CD8-positive, alpha-beta memory T cell (primary cell): ENCODE measurements at regions not wholly inside any gene's neighbourhood (a gene's known extent, or its start where the extent isn't known, plus 50 kb on each side); places are given as distances from the start of the nearest gene placed in this dataset.
A peak's percentile ranks its signal among the peaks of the same experiment; 100 is the strongest.

ENCODE experiments used
- CTCF ChIA-PET: fragments of 350-600 bp; sonication (Branson Sonifier 250); formaldehyde crosslinking; loops from one replicate; lab custom pipeline; 2021; ENCODE audit warnings: antibody characterized with exemption; lab: Charles Lee
- POLR2A ChIA-PET: fragments of 350-600 bp; sonication (Branson Sonifier 250); formaldehyde crosslinking; loops from one replicate; lab custom pipeline; 2021; ENCODE audit warnings: antibody characterized with exemption; lab: Charles Lee
- DNase-seq, 5 donors: peaks; one replicate each; pipeline versions ENCODE4 v3.0.0 to v3.0.0-alpha.2; 2020 to 2022; ENCODE audit warnings: mixed read lengths in 1 of 5
- H3K27ac ChIP-seq: one replicate; pipeline ENCODE4 v1.7.0; 2013; ENCODE audit warnings: low read depth, mild to moderate bottlenecking, low read length, moderate library complexity
- H3K27me3 ChIP-seq: 2 replicates; pipeline ENCODE4 v1.7.0; 2013; ENCODE audit warnings: low read length, mild to moderate bottlenecking; ENCODE audit not compliant: insufficient read depth, poor library complexity, severe bottlenecking
- H3K36me3 ChIP-seq: 2 replicates; pipeline ENCODE4 v1.7.0; 2013; ENCODE audit warnings: mild to moderate bottlenecking, low read length, moderate library complexity; ENCODE audit not compliant: insufficient read depth
- H3K4me1 ChIP-seq: 2 replicates; pipeline ENCODE4 v1.7.0; 2013; ENCODE audit warnings: mild to moderate bottlenecking, low read length, moderate library complexity; ENCODE audit not compliant: insufficient read depth
- H3K4me3 ChIP-seq: 2 replicates; pipeline ENCODE4 v1.7.0; 2013; ENCODE audit warnings: mild to moderate bottlenecking, low read length
- H3K9me3 ChIP-seq: 2 replicates; pipeline ENCODE4 v1.7.0; 2013; ENCODE audit warnings: mild to moderate bottlenecking, low read length
- H3K27ac Mint-ChIP-seq, 8 donors: one replicate each; pipeline ENCODE4 v1.8.0; 2020 to 2021; ENCODE audit warnings: mixed read lengths in 8 of 8, mild to moderate bottlenecking in 6 of 8, inconsistent platforms in 3 of 8, moderate library complexity in 3 of 8
- H3K27me3 Mint-ChIP-seq, 2 donors: one replicate each; pipeline ENCODE4 v1.8.0; 2020 to 2021; ENCODE audit warnings: mixed read lengths in 2 of 2, mild to moderate bottlenecking in 1 of 2, moderate library complexity in 1 of 2
- H3K36me3 Mint-ChIP-seq, 3 donors: one replicate each; pipeline ENCODE4 v1.8.0; 2020 to 2021; ENCODE audit warnings: mixed read lengths in 3 of 3, inconsistent platforms in 1 of 3, mild to moderate bottlenecking in 1 of 3
- H3K4me1 Mint-ChIP-seq, 3 donors: one replicate each; pipeline ENCODE4 v1.8.0; 2020 to 2021; ENCODE audit warnings: mixed read lengths in 3 of 3, inconsistent platforms in 1 of 3, mild to moderate bottlenecking in 1 of 3
- H3K4me3 Mint-ChIP-seq, 7 donors: one replicate each; pipeline ENCODE4 v1.8.0; 2020 to 2021; ENCODE audit warnings: mixed read lengths in 7 of 7, mild to moderate bottlenecking in 6 of 7, moderate library complexity in 4 of 7, inconsistent platforms in 2 of 7
- H3K9me3 Mint-ChIP-seq, 5 donors: one replicate each; pipeline ENCODE4 v1.8.0; 2020 to 2022; ENCODE audit warnings: mixed read lengths in 5 of 5, mild to moderate bottlenecking in 3 of 5, moderate library complexity in 2 of 5, inconsistent platforms in 1 of 5

GRCh38 chr17:62892061-62892675 lies 73.9 kb upstream of the TANC2 start:
- H3K27ac Mint-ChIP-seq, result peak overlapping the region in 5 of 8 donors; percentile 30 to 93 (median 80)
- Histone ChIP-seq H3K27ac (no peak overlapping the region), H3K9me3 (no peaks in the 10 kb centered on the region), H3K36me3 (no peaks in the 10 kb centered on the region), H3K4me3 (no peak overlapping the region), H3K4me1 (no peaks in the 10 kb centered on the region), H3K27me3 (no peaks in the 10 kb centered on the region)
- H3K9me3 Mint-ChIP-seq, result peaks cover 0 to 10% (median 3%) of the 10 kb centered on the region in 5 donors
- ChIA-PET CTCF (no interaction called here), POLR2A (no interaction called here)
- peak overlapping the region in 1 of 7 donors; percentile 53 for H3K4me3 Mint-ChIP-seq
- H3K27me3 Mint-ChIP-seq, result peaks cover 4 to 22% of the 10 kb centered on the region in 2 donors
- no peak for DNase-seq
- peaks cover 5 to 9% (median 8%) of the 10 kb centered on the region in 3 donors for H3K4me1 Mint-ChIP-seq
- peaks cover 0 to 4% (median 0%) of the 10 kb centered on the region in 3 donors for H3K36me3 Mint-ChIP-seq

GRCh38 chr17:62891659-62892058 lies 74.4 kb upstream of the TANC2 start:
- DNase-seq, result no peak
- Histone ChIP-seq H3K4me1 (no peaks in the 10 kb centered on the region), H3K36me3 (no peaks in the 10 kb centered on the region), H3K27me3 (no peaks in the 10 kb centered on the region), H3K9me3 (no peaks in the 10 kb centered on the region), H3K4me3 (no peak overlapping the region), H3K27ac (no peak overlapping the region)
- CTCF ChIA-PET, result no interaction called here
- Mint-ChIP-seq H3K36me3 (peaks cover 0 to 4% (median 0%) of the 10 kb centered on the region in 3 donors), H3K9me3 (peaks cover 0 to 10% (median 3%) of the 10 kb centered on the region in 5 donors), H3K27ac (peak overlapping the region in 3 of 8 donors; percentile 38 to 86 (median 75)), H3K4me1 (peaks cover 5 to 9% (median 8%) of the 10 kb centered on the region in 3 donors), H3K27me3 (peaks cover 4 to 22% of the 10 kb centered on the region in 2 donors), H3K4me3 (no peak overlapping the region)
- POLR2A ChIA-PET, result no interaction called here

- H3K27me3 ChIP-seq, result no peaks in the 10 kb centered on the region
- CTCF ChIA-PET, result interaction anchor here (1.0 kb wide), 1 partner anchor 10 kb away, joined by 3 read pairs; no protein-coding TSS in a partner anchor
Observed at GRCh38 chr17:62888765-62889164, 77.3 kb upstream of the TANC2 start.

GRCh38 chr17:62888148-62888547 lies 77.9 kb upstream of the TANC2 start:
- CTCF ChIA-PET, result interaction anchor here (1.0 kb wide), 1 partner anchor 11 kb away, joined by 3 read pairs; no protein-coding TSS in a partner anchor

More at GRCh38 chr17:62888765-62889164, 77.3 kb upstream of the TANC2 start:
- H3K4me1 ChIP-seq, result no peaks in the 10 kb centered on the region
- POLR2A ChIA-PET, result no interaction called here
- H3K36me3 Mint-ChIP-seq, result peaks cover 0 to 4% (median 0%) of the 10 kb centered on the region in 3 donors
- H3K36me3 ChIP-seq, result no peaks in the 10 kb centered on the region
- peaks cover 5 to 9% (median 8%) of the 10 kb centered on the region in 3 donors for H3K4me1 Mint-ChIP-seq
- no peak overlapping the region for H3K27ac Mint-ChIP-seq
- H3K27me3 Mint-ChIP-seq, result peaks cover under 1 to 26% of the 10 kb centered on the region in 2 donors
- DNase-seq, result no peak
- no peak overlapping the region for H3K4me3 Mint-ChIP-seq
- no peak overlapping the region for H3K4me3 ChIP-seq
- H3K9me3 ChIP-seq, result no peaks in the 10 kb centered on the region
- no peak overlapping the region for H3K27ac ChIP-seq
- peaks cover 0 to 10% (median 3%) of the 10 kb centered on the region in 5 donors for H3K9me3 Mint-ChIP-seq

GRCh38 chr17:62887437-62887836 lies 78.6 kb upstream of the TANC2 start:
- Histone ChIP-seq H3K9me3 (no peaks in the 10 kb centered on the region), H3K27ac (no peak overlapping the region), H3K27me3 (no peaks in the 10 kb centered on the region), H3K4me3 (no peak overlapping the region), H3K4me1 (no peaks in the 10 kb centered on the region), H3K36me3 (no peaks in the 10 kb centered on the region)
- no peak overlapping the region for H3K4me3 Mint-ChIP-seq
- peaks cover 0 to 26% of the 10 kb centered on the region in 2 donors for H3K27me3 Mint-ChIP-seq
- CTCF ChIA-PET, result no interaction called here
- DNase-seq, result no peak
- POLR2A ChIA-PET, result no interaction called here
- peaks cover under 1 to 1% (median 1%) of the 10 kb centered on the region in 3 donors for H3K4me1 Mint-ChIP-seq
- no peak overlapping the region for H3K27ac Mint-ChIP-seq
- H3K9me3 Mint-ChIP-seq, result peaks cover 0 to 10% (median 3%) of the 10 kb centered on the region in 5 donors
- peaks cover 0 to 4% (median 0%) of the 10 kb centered on the region in 3 donors for H3K36me3 Mint-ChIP-seq

More at GRCh38 chr17:62888148-62888547, 77.9 kb upstream of the TANC2 start:
- no peaks in the 10 kb centered on the region for H3K9me3 ChIP-seq
- H3K27me3 ChIP-seq, result no peaks in the 10 kb centered on the region
- Mint-ChIP-seq H3K4me1 (peaks cover 5 to 8% (median 8%) of the 10 kb centered on the region in 3 donors), H3K27ac (no peak overlapping the region), H3K4me3 (no peak overlapping the region), H3K27me3 (peaks cover 0 to 26% of the 10 kb centered on the region in 2 donors), H3K9me3 (peaks cover 0 to 10% (median 3%) of the 10 kb centered on the region in 5 donors), H3K36me3 (peaks cover 0 to 4% (median 0%) of the 10 kb centered on the region in 3 donors)
- H3K4me1 ChIP-seq, result no peaks in the 10 kb centered on the region
- H3K36me3 ChIP-seq, result no peaks in the 10 kb centered on the region
- POLR2A ChIA-PET, result no interaction called here
- H3K27ac ChIP-seq, result no peak overlapping the region
- DNase-seq, result no peak
- H3K4me3 ChIP-seq, result no peak overlapping the region

GRCh38 chr17:62884781-62885180 lies 76.7 kb upstream of the MARCHF10 start:
- Mint-ChIP-seq H3K4me3 (no peak overlapping the region), H3K27me3 (peaks cover 3 to 31% of the 10 kb centered on the region in 2 donors)
- POLR2A ChIA-PET, result no interaction called here

GRCh38 chr17:62882878-62883277 lies 74.8 kb upstream of the MARCHF10 start:
- H3K4me3 ChIP-seq, result no peak overlapping the region
- Mint-ChIP-seq H3K4me3 (no peak overlapping the region), H3K36me3 (peaks cover 0 to 3% (median 0%) of the 10 kb centered on the region in 3 donors), H3K9me3 (peaks cover 0 to 2% (median 0%) of the 10 kb centered on the region in 5 donors), H3K4me1 (no peaks in the 10 kb centered on the region), H3K27me3 (peaks cover 4 to 27% of the 10 kb centered on the region in 2 donors), H3K27ac (no peak overlapping the region)
- H3K9me3 ChIP-seq, result no peaks in the 10 kb centered on the region
- no peaks in the 10 kb centered on the region for H3K4me1 ChIP-seq
- DNase-seq, result no peak
- ChIA-PET CTCF (no interaction called here), POLR2A (no interaction called here)
- H3K36me3 ChIP-seq, result no peaks in the 10 kb centered on the region
- H3K27ac ChIP-seq, result no peak overlapping the region
- no peaks in the 10 kb centered on the region for H3K27me3 ChIP-seq

More at GRCh38 chr17:62884781-62885180, 76.7 kb upstream of the MARCHF10 start:
- Histone ChIP-seq H3K9me3 (no peaks in the 10 kb centered on the region), H3K36me3 (no peaks in the 10 kb centered on the region), H3K27me3 (no peaks in the 10 kb centered on the region), H3K27ac (no peak overlapping the region), H3K4me3 (no peak overlapping the region), H3K4me1 (no peaks in the 10 kb centered on the region)
- Mint-ChIP-seq H3K9me3 (peaks cover 0 to 10% (median 3%) of the 10 kb centered on the region in 5 donors), H3K36me3 (peaks cover 0 to 4% (median 0%) of the 10 kb centered on the region in 3 donors), H3K4me1 (no peaks in the 10 kb centered on the region), H3K27ac (no peak overlapping the region)
- CTCF ChIA-PET, result no interaction called here
- no peak for DNase-seq

GRCh38 chr17:62882284-62882683 lies 74.2 kb upstream of the MARCHF10 start:
- H3K27ac ChIP-seq, result no peak overlapping the region
- H3K4me1 ChIP-seq, result no peaks in the 10 kb centered on the region
- H3K4me3 ChIP-seq, result no peak overlapping the region
- H3K27me3 ChIP-seq, result no peaks in the 10 kb centered on the region
- no peaks in the 10 kb centered on the region for H3K4me1 Mint-ChIP-seq
- peaks cover 0 to 2% (median 0%) of the 10 kb centered on the region in 5 donors for H3K9me3 Mint-ChIP-seq
- H3K36me3 Mint-ChIP-seq, result no peaks in the 10 kb centered on the region
- peaks cover 7 to 24% of the 10 kb centered on the region in 2 donors for H3K27me3 Mint-ChIP-seq
- no peaks in the 10 kb centered on the region for H3K36me3 ChIP-seq
- ChIA-PET POLR2A (no interaction called here), CTCF (no interaction called here)
- no peak overlapping the region for H3K27ac Mint-ChIP-seq
- no peak for DNase-seq
- H3K4me3 Mint-ChIP-seq, result no peak overlapping the region
- no peaks in the 10 kb centered on the region for H3K9me3 ChIP-seq
